IMR-90 (cell line): ENCODE measurements at regions not wholly inside any gene's neighbourhood (a gene's known extent, or its start where the extent isn't known, plus 50 kb on each side); places are given as distances from the start of the nearest gene placed in this dataset.
"Not testable (repeated sequence)": the region's sequence is repeated elsewhere in the genome, so short reads cannot be mapped to it uniquely, and the experiment has no call there.

Source experiments
- ATAC-seq: fragments of 200-7000 bp; cut with Tn5 transposase; 2 replicates; pipeline ENCODE4 v1.9.1; 2020; ENCODE audit warnings: low read depth, mild to moderate bottlenecking, moderate library complexity
- BruUV-seq: library from RNA; stranded (reverse); fragments of 400-500 nt; replicated peaks from 2 replicates; lab custom pipeline; 2021; lab: Mats Ljungman, UMichigan
- CTCF ChIA-PET: fragments of 300-600 bp; formaldehyde crosslinking; extraction: SDS; loops from one replicate; lab custom pipeline; 2021; ENCODE audit warnings: antibody characterized with exemption; lab: Yijun Ruan, JAX
- POLR2A ChIA-PET: fragments of 300-600 bp; sonication (Branson Sonifier 250); formaldehyde crosslinking; loops from one replicate; lab custom pipeline; 2022; ENCODE audit warnings: antibody characterized with exemption; ENCODE audit not compliant: unreplicated experiment; lab: Charles Lee
- DNase-seq: peaks from one replicate; pipeline ENCODE4 v3.0.0; 2013
- H2AFZ ChIP-seq: replicated peaks from 2 replicates; pipeline ENCODE3; 2013; ENCODE audit warnings: low read length, mild to moderate bottlenecking; ENCODE audit not compliant: poor library complexity
- H2AK5ac ChIP-seq: 2 replicates; pipeline ENCODE4 v1.6.1; 2013; ENCODE audit warnings: low read depth, low read length, inconsistent platforms
- H2AK9ac ChIP-seq: replicated peaks from 2 replicates; pipeline ENCODE3; 2013; ENCODE audit warnings: mild to moderate bottlenecking, low read depth, low read length, moderate library complexity; ENCODE audit not compliant: poor library complexity
- H2BK120ac ChIP-seq: 2 replicates; pipeline ENCODE4 v1.6.1; 2013; ENCODE audit warnings: low read depth, low read length, inconsistent platforms
- H2BK15ac ChIP-seq: 3 replicates; pipeline ENCODE4 v1.6.1; 2013; ENCODE audit warnings: low read depth, low read length, inconsistent platforms
- H2BK20ac ChIP-seq: 2 replicates; pipeline ENCODE4 v1.6.1; 2013; ENCODE audit warnings: low read depth, mild to moderate bottlenecking, inconsistent platforms, low read length, moderate library complexity
- H2BK5ac ChIP-seq: 2 replicates; pipeline ENCODE4 v1.6.1; 2013; ENCODE audit warnings: mild to moderate bottlenecking, low read depth, low read length, inconsistent platforms; ENCODE audit not compliant: poor library complexity, severe bottlenecking
- H3K14ac ChIP-seq: replicated peaks from 2 replicates; pipeline ENCODE4 v1.6.1; 2013; ENCODE audit warnings: low read depth, low read length, inconsistent platforms
- H3K18ac ChIP-seq: 2 replicates; pipeline ENCODE4 v1.6.1; 2013; ENCODE audit warnings: low read depth, low read length, control low read depth
- H3K23ac ChIP-seq: 2 replicates; pipeline ENCODE4 v1.6.1; 2013; ENCODE audit warnings: low read depth, low read length, inconsistent platforms
- H3K27ac ChIP-seq: 2 replicates; pipeline ENCODE4 v1.5.1; 2013; ENCODE audit warnings: mild to moderate bottlenecking, control low read depth, low read length; ENCODE audit not compliant: insufficient read depth
- H3K27me3 ChIP-seq: 2 replicates; pipeline ENCODE4 v1.6.1; 2013; ENCODE audit warnings: low read length; ENCODE audit not compliant: control insufficient read depth, insufficient read depth
- H3K36me3 ChIP-seq: 2 replicates; pipeline ENCODE4 v1.6.1; 2013; ENCODE audit warnings: low read length, mixed read lengths; ENCODE audit not compliant: control insufficient read depth, insufficient read depth
- H3K4ac ChIP-seq: 2 replicates; pipeline ENCODE4 v1.6.1; 2013; ENCODE audit warnings: low read depth, low read length, inconsistent platforms
- H3K4me1 ChIP-seq: 2 replicates; pipeline ENCODE4 v1.6.1; 2013; ENCODE audit warnings: low read length, mixed read lengths; ENCODE audit not compliant: control insufficient read depth, insufficient read depth
- H3K4me2 ChIP-seq: 2 replicates; pipeline ENCODE4 v1.6.1; 2013; ENCODE audit warnings: low read depth, mild to moderate bottlenecking, control low read depth, low read length, moderate library complexity
- H3K4me3 ChIP-seq: 2 replicates; pipeline ENCODE4 v1.5.1; 2013; ENCODE audit warnings: low read depth, mild to moderate bottlenecking, control low read depth, low read length, moderate library complexity; ENCODE audit not compliant: insufficient read depth
- H3K56ac ChIP-seq: 2 replicates; pipeline ENCODE4 v1.6.1; 2013; ENCODE audit warnings: low read length, inconsistent platforms; ENCODE audit not compliant: insufficient read depth; ENCODE audit errors: extremely low read depth
- H3K79me1 ChIP-seq, 2 experiments: 2 replicates each; pipeline ENCODE4 v1.6.1; 2013; ENCODE audit warnings: low read length in 2 of 2, inconsistent platforms in 1 of 2, low read depth in 1 of 2
- H3K9ac ChIP-seq: 2 replicates; pipeline ENCODE4 v1.6.1; 2013; ENCODE audit warnings: low read depth, low read length, control low read depth
- H3K9me1 ChIP-seq: 2 replicates; pipeline ENCODE4 v1.6.1; 2013; ENCODE audit warnings: low read length, inconsistent platforms; ENCODE audit not compliant: insufficient read depth
- H3K9me3 ChIP-seq: 2 replicates; pipeline ENCODE4 v1.6.1; 2013; ENCODE audit warnings: low read length; ENCODE audit not compliant: control insufficient read depth, insufficient read depth
- H4K20me1 ChIP-seq: 2 replicates; pipeline ENCODE4 v1.6.1; 2013; ENCODE audit warnings: low read length, inconsistent platforms; ENCODE audit not compliant: insufficient read depth
- H4K5ac ChIP-seq: 2 replicates; pipeline ENCODE4 v1.6.1; 2013; ENCODE audit warnings: mild to moderate bottlenecking, low read depth, low read length, control low read depth
- H4K8ac ChIP-seq, 2 experiments: 2 replicates each; pipeline ENCODE4 v1.6.1; 2013; ENCODE audit warnings: low read depth in 2 of 2, low read length in 2 of 2, control low read depth in 1 of 2, inconsistent platforms in 1 of 2
- H4K91ac ChIP-seq: 2 replicates; pipeline ENCODE4 v1.6.1; 2013; ENCODE audit warnings: low read depth, low read length, inconsistent platforms; ENCODE audit not compliant: insufficient read depth
- WGBS, 2 experiments: methylation state at CpG; one replicate each; pipeline versions ENCODE4 v1.1.5 to v1.1.7; 2013; ENCODE audit warnings: missing lambda C conversion rate in 2 of 2; ENCODE audit not compliant: insufficient read length in 1 of 2; ENCODE audit errors: extremely low coverage in 2 of 2; 5-methylcytosine and 5-hydroxymethylcytosine counted together
- dilution Hi-C: fragments of 300-500 bp; cut with HindIII; formaldehyde crosslinking; loops from one replicate; pipeline ENCODE4 v1.14.3; 2018; ENCODE audit warnings: low sequenced_read_pairs; ENCODE audit not compliant: unreplicated experiment
- in situ Hi-C: fragments of 300-500 bp; cut with MboI; formaldehyde crosslinking; loops from 3 replicates; pipeline ENCODE4 v1.14.3; 2019; ENCODE audit warnings: low sequenced_read_pairs, inconsistent platforms, mixed read lengths
- intact Hi-C: fragments of 100-400 bp; cut with micrococcal nuclease; formaldehyde crosslinking; loops from 2 replicates; pipeline ENCODE4 v1.10.0; 2022

- BruUV-seq, POLR2A ChIA-PET, intact Hi-C loops: not testable (repeated sequence)
These were observed 121.8 kb downstream of the BRMS1L start for GRCh38 chr14:35947983-35948382.

More at GRCh38 chr14:35947983-35948382, 121.8 kb downstream of the BRMS1L start:
- 90% methylated on average over 4 of the region's 14 CpGs; no CpG with 5 or more reads in 1 of the 2 experiments for WGBS, 2 experiments
- H3K9me1 ChIP-seq, H3K4me2 ChIP-seq, H3K18ac ChIP-seq, H2BK120ac ChIP-seq, H3K27me3 ChIP-seq, H3K9me3 ChIP-seq, H3K4me1 ChIP-seq, H4K5ac ChIP-seq, H3K27ac ChIP-seq, ATAC-seq, dilution Hi-C loops, H3K36me3 ChIP-seq, CTCF ChIA-PET, H2BK5ac ChIP-seq, H3K9ac ChIP-seq, H3K4ac ChIP-seq, H2AFZ ChIP-seq, H2AK5ac ChIP-seq, H3K23ac ChIP-seq, H4K91ac ChIP-seq, H4K8ac ChIP-seq, in situ Hi-C loops, H3K79me1 ChIP-seq, H3K56ac ChIP-seq, H2AK9ac ChIP-seq, H2BK20ac ChIP-seq, H3K4me3 ChIP-seq, H2BK15ac ChIP-seq, H3K14ac ChIP-seq, DNase-seq, H4K20me1 ChIP-seq: not testable (repeated sequence)
